Gastroesophageal sphincter (tissue), 4 donors: ENCODE measurements at regions not wholly inside any gene's neighbourhood (a gene's known extent, or its start where the extent isn't known, plus 50 kb on each side); places are given as distances from the start of the nearest gene placed in this dataset.

Experiments used
- ATAC-seq: fragments of 150-250 bp; one replicate; pipeline ENCODE4 v1.9.1; 2016; ENCODE audit warnings: mild to moderate bottlenecking, moderate library complexity
- H3K27ac ChIP-seq, 4 donors: fragments of 200-600 bp; sonication (generic) in 3 of 4; 1 replicate in 3 of 4; 2 replicates in 1 of 4; pipeline ENCODE4 v1.5.1; 2016 to 2019
- H3K27me3 ChIP-seq: fragments of 200-600 bp; sonication (generic); one replicate; pipeline ENCODE4 v1.5.1; 2019
- H3K36me3 ChIP-seq, 2 donors: fragments of 200-600 bp; sonication (generic); one replicate each; pipeline ENCODE4 v1.5.1; 2019; ENCODE audit warnings: control low read depth in 1 of 2
- H3K4me1 ChIP-seq, 3 donors: fragments of 200-600 bp; sonication (generic); 1 replicate in 2 of 3; 2 replicates in 1 of 3; pipeline ENCODE4 v1.5.1; 2016 to 2019; ENCODE audit warnings: control low read depth in 2 of 3
- H3K4me3 ChIP-seq, 2 donors: fragments of 200-600 bp; sonication (generic); one replicate each; pipeline ENCODE4 v1.5.1; 2019; ENCODE audit warnings: mild to moderate bottlenecking in 1 of 2, moderate library complexity in 1 of 2
- H3K9me3 ChIP-seq, 3 donors: fragments of 200-600 bp; sonication (generic); one replicate each; pipeline ENCODE4 v1.5.1; 2017 to 2019; ENCODE audit warnings: control low read depth in 2 of 3
- CTCF ChIP-seq, 4 experiments: fragments of 200-600 bp in 2 of 4; fragments of 450-650 bp in 2 of 4; sonication (generic) in 1 of 4; IDR thresholded peaks; one replicate each; pipeline ENCODE4 v1.5.1; 2017 to 2019; ENCODE audit warnings: antibody characterized with exemption in 4 of 4, mild to moderate bottlenecking in 2 of 4, moderate library complexity in 2 of 4
- EP300 ChIP-seq: sonication (generic); formaldehyde crosslinking; IDR thresholded peaks from one replicate; pipeline ENCODE4 v1.6.1; 2017; ENCODE audit warnings: antibody characterized with exemption, mild to moderate bottlenecking
- POLR2A ChIP-seq, 2 donors: fragments of 450-650 bp; IDR thresholded peaks; one replicate each; pipeline ENCODE4 v1.6.1; 2017; ENCODE audit warnings: antibody characterized with exemption in 2 of 2, mild to moderate bottlenecking in 2 of 2, moderate library complexity in 1 of 2
- POLR2AphosphoS5 ChIP-seq: sonication (generic); formaldehyde crosslinking; IDR thresholded peaks from one replicate; pipeline ENCODE4 v1.6.1; 2017; ENCODE audit warnings: antibody characterized with exemption
- WGBS, 2 donors: methylation state at CpG; one replicate each; pipeline ENCODE4 v1.1.5; 2018; ENCODE audit warnings: low coverage in 1 of 2; 5-methylcytosine and 5-hydroxymethylcytosine counted together

- Histone ChIP-seq H3K4me1 (peaks cover 0 to 15% (median 0%) of the 10 kb centered on the region in 3 donors), H3K4me3 (no peak overlapping the region), H3K27me3 (no peaks in the 10 kb centered on the region), H3K9me3 (no peaks in the 10 kb centered on the region), H3K27ac (no peak overlapping the region), H3K36me3 (no peaks in the 10 kb centered on the region)
- WGBS, 2 donors, result 43 to 81% methylated on average over 1 of the region's 1 CpG
- no peak for TF ChIP-seq POLR2A (IDR thresholded peaks at IDR 0.05)
- TF ChIP-seq CTCF (IDR thresholded peaks at IDR 0.05), result no peak
- no peak for TF ChIP-seq EP300
- no peak for TF ChIP-seq POLR2AphosphoS5
- no peak for ATAC-seq
Measured at GRCh38 chr2:195017890-195018289, 639.1 kb upstream of the SLC39A10 start.

- no peak overlapping the region for H3K4me3 ChIP-seq
- no peaks in the 10 kb centered on the region for H3K9me3 ChIP-seq
- WGBS, 2 donors, result 63 to 81% methylated on average over 2 of the region's 2 CpGs
- H3K36me3 ChIP-seq, result no peaks in the 10 kb centered on the region
- no peaks in the 10 kb centered on the region for H3K27me3 ChIP-seq
- H3K4me1 ChIP-seq, result peaks cover 0 to 15% (median 0%) of the 10 kb centered on the region in 3 donors
- ATAC-seq, result no peak
- H3K27ac ChIP-seq, result no peak overlapping the region
- TF ChIP-seq POLR2AphosphoS5 (no peak), CTCF (IDR thresholded peaks at IDR 0.05) (no peak), POLR2A (IDR thresholded peaks at IDR 0.05) (no peak), EP300 (no peak)
Measured at GRCh38 chr2:195016841-195017240, 640.2 kb upstream of the SLC39A10 start.

- H3K27ac ChIP-seq, result no peak overlapping the region
- H3K27me3 ChIP-seq, result no peaks in the 10 kb centered on the region
- no peaks in the 10 kb centered on the region for H3K9me3 ChIP-seq
- H3K4me3 ChIP-seq, result no peak overlapping the region
- 62 to 81% methylated on average over 6 to 8 of the region's 8 CpGs for WGBS, 2 donors
- TF ChIP-seq CTCF (IDR thresholded peaks at IDR 0.05) (no peak), POLR2A (IDR thresholded peaks at IDR 0.05) (no peak), EP300 (no peak), POLR2AphosphoS5 (no peak)
- no peaks in the 10 kb centered on the region for H3K36me3 ChIP-seq
- H3K4me1 ChIP-seq, result peaks cover 0 to 6% (median 0%) of the 10 kb centered on the region in 3 donors
- ATAC-seq, result no peak
Measured at GRCh38 chr2:195009202-195009601, 647.8 kb upstream of the SLC39A10 start.

GRCh38 chr2:195006856-195007255, 650.2 kb upstream of the SLC39A10 start:
- WGBS, 2 donors, result 58 to 74% methylated on average over 5 of the region's 5 CpGs
- ATAC-seq, result no peak

More at GRCh38 chr2:195006856-195007255, 650.2 kb upstream of the SLC39A10 start:
- Histone ChIP-seq H3K36me3 (no peaks in the 10 kb centered on the region), H3K4me1 (peaks cover 0 to 15% (median 0%) of the 10 kb centered on the region in 3 donors), H3K27me3 (no peaks in the 10 kb centered on the region), H3K4me3 (no peak overlapping the region), H3K9me3 (no peaks in the 10 kb centered on the region), H3K27ac (no peak overlapping the region)
- TF ChIP-seq EP300, result no peak
- no peak for TF ChIP-seq POLR2AphosphoS5
- no peak for TF ChIP-seq POLR2A (IDR thresholded peaks at IDR 0.05)
- no peak for TF ChIP-seq CTCF (IDR thresholded peaks at IDR 0.05)
